HEK293 (cell line): ENCODE measurements at regions not wholly inside any gene's neighbourhood (a gene's known extent, or its start where the extent isn't known, plus 50 kb on each side); places are given as distances from the start of the nearest gene placed in this dataset.

Experiments
- CTCF ChIA-PET: fragments of 350-600 bp; formaldehyde crosslinking; extraction: SDS; loops from one replicate; lab custom pipeline; 2021; ENCODE audit warnings: antibody characterized with exemption; lab: Yijun Ruan, JAX
- POLR2A ChIA-PET: fragments of 300-600 bp; formaldehyde crosslinking; extraction: SDS; loops from one replicate; lab custom pipeline; 2020; ENCODE audit warnings: antibody characterized with exemption, inconsistent platforms; lab: Yijun Ruan, JAX
- H3K27ac ChIP-seq: fragments of 200-500 bp; sonication (Bioruptor generic); 2 replicates; pipeline ENCODE4 v1.5.1; 2014; ENCODE audit warnings: low read depth, low read length, control low read depth, inconsistent platforms; ENCODE audit errors: extremely low read depth
- H3K36me3 ChIP-seq, 2 experiments: fragments of 200-500 bp in 1 of 2; sonication (Bioruptor generic) in 1 of 2; 1 replicate in 1 of 2; 2 replicates in 1 of 2; pipeline ENCODE4 v1.5.1; 2014 to 2017; ENCODE audit warnings: inconsistent platforms in 2 of 2, low read length in 2 of 2; ENCODE audit not compliant: control insufficient read depth in 2 of 2, insufficient read depth in 1 of 2
- H3K4me1 ChIP-seq: fragments of 200-500 bp; sonication (Bioruptor generic); 2 replicates; pipeline ENCODE4 v1.5.1; 2014; ENCODE audit warnings: mild to moderate bottlenecking, low read length, inconsistent platforms; ENCODE audit not compliant: control insufficient read depth, insufficient read depth
- H3K4me3 ChIP-seq: 2 replicates; pipeline ENCODE4 v1.5.1; 2011; ENCODE audit warnings: low read depth, mild to moderate bottlenecking, control low read depth, low read length, moderate library complexity
- H3K9me3 ChIP-seq: fragments of 200-500 bp; sonication (Bioruptor generic); 2 replicates; pipeline ENCODE4 v1.5.1; 2014; ENCODE audit warnings: low read depth, low read length, inconsistent platforms; ENCODE audit not compliant: control insufficient read depth, insufficient read depth
- BCL6B ChIP-seq: fragments of 450-650 bp; formaldehyde crosslinking; IDR thresholded peaks from 2 replicates; pipeline ENCODE4 v1.5.1; 2017; ENCODE audit warnings: missing biosample characterization, missing genetic modification characterization
- GFI1B ChIP-seq: fragments of 450-650 bp; formaldehyde crosslinking; IDR thresholded peaks from 2 replicates; pipeline ENCODE4 v1.5.1; 2016; ENCODE audit warnings: missing biosample characterization, missing genetic modification characterization
- KLF9 ChIP-seq: fragments of 450-650 bp; formaldehyde crosslinking; IDR thresholded peaks from 2 replicates; pipeline ENCODE4 v1.5.1; 2016; ENCODE audit warnings: missing biosample characterization, missing genetic modification characterization, low read depth
- OVOL3 ChIP-seq: fragments of 450-650 bp; formaldehyde crosslinking; IDR thresholded peaks from 2 replicates; pipeline ENCODE4 v1.5.1; 2016; ENCODE audit warnings: missing biosample characterization, missing genetic modification characterization
- PATZ1 ChIP-seq: fragments of 450-650 bp; formaldehyde crosslinking; IDR thresholded peaks from 2 replicates; pipeline ENCODE4 v1.5.1; 2016; ENCODE audit warnings: missing biosample characterization, missing genetic modification characterization
- PRDM1 ChIP-seq: fragments of 450-650 bp; formaldehyde crosslinking; IDR thresholded peaks from 2 replicates; pipeline ENCODE4; 2016; ENCODE audit warnings: missing biosample characterization, missing genetic modification characterization
- TRIM28 ChIP-seq: IDR thresholded peaks from 2 replicates; pipeline ENCODE4 v1.6.1; 2011; ENCODE audit warnings: low read length, control low read depth, borderline replicate concordance
- WT1 ChIP-seq: fragments of 450-650 bp; formaldehyde crosslinking; IDR thresholded peaks from 2 replicates; pipeline ENCODE4 v1.5.1; 2016; ENCODE audit warnings: missing biosample characterization, missing genetic modification characterization
- ZBTB1 ChIP-seq: fragments of 450-650 bp; formaldehyde crosslinking; IDR thresholded peaks from 2 replicates; pipeline ENCODE4 v1.5.1; 2016; ENCODE audit warnings: missing biosample characterization, missing genetic modification characterization
- ZFP41 ChIP-seq: fragments of 450-650 bp; formaldehyde crosslinking; IDR thresholded peaks from 2 replicates; pipeline ENCODE4 v1.5.1; 2016; ENCODE audit warnings: missing biosample characterization, missing genetic modification characterization, borderline replicate concordance
- ZNF146 ChIP-seq: fragments of 450-650 bp; formaldehyde crosslinking; IDR thresholded peaks from 2 replicates; pipeline ENCODE4 v1.5.1; 2016; ENCODE audit warnings: missing biosample characterization, missing genetic modification characterization
- ZNF202 ChIP-seq: fragments of 450-650 bp; formaldehyde crosslinking; IDR thresholded peaks from 2 replicates; pipeline ENCODE4 v1.5.1; 2016; ENCODE audit warnings: missing biosample characterization, missing genetic modification characterization, borderline replicate concordance
- ZNF266 ChIP-seq: fragments of 450-650 bp; formaldehyde crosslinking; IDR thresholded peaks from 2 replicates; pipeline ENCODE4 v1.5.1; 2016; ENCODE audit warnings: missing biosample characterization, missing genetic modification characterization, low read depth
- ZNF311 ChIP-seq: fragments of 450-650 bp; formaldehyde crosslinking; IDR thresholded peaks from 2 replicates; pipeline ENCODE4 v1.5.1; 2017; ENCODE audit warnings: missing biosample characterization, missing genetic modification characterization, borderline replicate concordance
- ZNF324 ChIP-seq: fragments of 450-650 bp; formaldehyde crosslinking; IDR thresholded peaks from 2 replicates; pipeline ENCODE4 v1.5.1; 2016; ENCODE audit warnings: missing biosample characterization, missing genetic modification characterization
- ZNF37A ChIP-seq: fragments of 450-650 bp; IDR thresholded peaks from 2 replicates; pipeline ENCODE4 v1.5.1; 2018; ENCODE audit warnings: missing biosample characterization, missing genetic modification characterization
- ZNF510 ChIP-seq: fragments of 450-650 bp; formaldehyde crosslinking; IDR thresholded peaks from 2 replicates; pipeline ENCODE4 v1.5.1; 2018; ENCODE audit warnings: mild to moderate bottlenecking, missing genetic modification characterization, missing biosample characterization; ENCODE audit not compliant: insufficient replicate concordance
- ZNF530 ChIP-seq: fragments of 450-650 bp; formaldehyde crosslinking; IDR thresholded peaks from 2 replicates; pipeline ENCODE4 v1.5.1; 2016; ENCODE audit warnings: low read depth, missing biosample characterization, missing genetic modification characterization
- ZNF585B ChIP-seq: fragments of 450-650 bp; formaldehyde crosslinking; IDR thresholded peaks from 2 replicates; pipeline ENCODE4 v1.5.1; 2016; ENCODE audit warnings: missing biosample characterization, missing genetic modification characterization
- ZNF76 ChIP-seq: fragments of 450-650 bp; formaldehyde crosslinking; IDR thresholded peaks from 2 replicates; pipeline ENCODE4; 2016; ENCODE audit warnings: low read depth, missing biosample characterization, missing genetic modification characterization, borderline replicate concordance
- ZNF776 ChIP-seq: fragments of 450-650 bp; formaldehyde crosslinking; IDR thresholded peaks from 2 replicates; pipeline ENCODE4 v1.5.0; 2017; ENCODE audit warnings: missing biosample characterization, missing genetic modification characterization, borderline replicate concordance
- ZNF830 ChIP-seq: fragments of 450-650 bp; IDR thresholded peaks from 2 replicates; pipeline ENCODE4 v1.5.0; 2018; ENCODE audit warnings: missing biosample characterization, missing genetic modification characterization, low read depth, mild to moderate bottlenecking, moderate library complexity
- ZNF843 ChIP-seq: fragments of 450-650 bp; formaldehyde crosslinking; IDR thresholded peaks from 2 replicates; pipeline ENCODE4 v1.5.1; 2016; ENCODE audit warnings: missing biosample characterization, missing genetic modification characterization
- TF ChIP-seq, protein P1 (sequence below): sonication (generic); formaldehyde crosslinking; IDR thresholded peaks from 2 replicates; pipeline ENCODE4 v1.8.1; 2022; ENCODE audit warnings: mild to moderate bottlenecking, moderate library complexity, missing genetic modification reagents
- TF ChIP-seq, protein P2 (sequence below): fragments of 450-650 bp; formaldehyde crosslinking; IDR thresholded peaks from 2 replicates; pipeline ENCODE4 v1.5.1; 2016; ENCODE audit warnings: missing biosample characterization, missing genetic modification characterization

DNA sequence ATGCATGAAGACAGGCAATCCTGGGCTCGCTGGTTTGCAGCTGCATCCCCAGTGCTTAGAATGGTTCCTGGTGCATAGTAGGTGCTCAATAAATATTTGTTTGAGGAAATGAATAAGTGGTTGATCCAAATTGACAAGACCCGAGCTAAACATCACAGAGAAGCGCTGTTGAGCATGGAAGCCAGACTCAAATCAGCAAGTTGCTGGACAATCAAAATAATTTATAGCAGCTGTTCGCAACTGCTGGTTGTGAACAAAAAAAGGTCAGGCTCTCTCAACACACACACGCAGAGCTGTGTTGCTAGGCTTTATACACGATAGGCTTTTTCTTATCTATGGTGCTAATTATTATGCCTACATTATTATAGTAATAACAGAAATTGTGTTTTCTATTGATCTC lies 190.2 kb downstream of the TBX5 start:
- Histone ChIP-seq H3K4me1 (no peaks in the 10 kb centered on the region), H3K4me3 (no peak overlapping the region), H3K27ac (no peak overlapping the region), H3K9me3 (no peaks in the 10 kb centered on the region), H3K36me3 (no peaks in the 10 kb centered on the region)
- POLR2A ChIA-PET = no interaction called here
- TF ChIP-seq ZNF830 (tag by site-specific recombination) (no peak), ZNF146 (no peak), ZBTB1 (tag by site-specific recombination) (no peak), TRIM28 (no peak), PATZ1 (tag by site-specific recombination) (no peak), KLF9 (tag by site-specific recombination) (no peak)
- TF ChIP-seq, protein P1, sequence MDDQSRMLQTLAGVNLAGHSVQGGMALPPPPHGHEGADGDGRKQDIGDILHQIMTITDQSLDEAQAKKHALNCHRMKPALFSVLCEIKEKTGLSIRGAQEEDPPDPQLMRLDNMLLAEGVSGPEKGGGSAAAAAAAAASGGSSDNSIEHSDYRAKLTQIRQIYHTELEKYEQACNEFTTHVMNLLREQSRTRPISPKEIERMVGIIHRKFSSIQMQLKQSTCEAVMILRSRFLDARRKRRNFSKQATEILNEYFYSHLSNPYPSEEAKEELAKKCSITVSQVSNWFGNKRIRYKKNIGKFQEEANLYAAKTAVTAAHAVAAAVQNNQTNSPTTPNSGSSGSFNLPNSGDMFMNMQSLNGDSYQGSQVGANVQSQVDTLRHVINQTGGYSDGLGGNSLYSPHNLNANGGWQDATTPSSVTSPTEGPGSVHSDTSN (CRISPR knock-in tag) = no peak
- CTCF ChIA-PET = interaction anchor here (1.2 kb wide), 1 partner anchor 9 kb away, joined by 3 read pairs; no protein-coding TSS in a partner anchor

GRCh38 chr12:114213055-114213581 lies 192.8 kb downstream of the TBX5 start:
- TF ChIP-seq ZFP41 (tag by site-specific recombination) (no peak), ZNF510 (tag by site-specific recombination) (no peak), BCL6B (no peak), GFI1B (tag by site-specific recombination) (no peak), WT1 (tag by site-specific recombination) (no peak), ZNF324 (no peak), ZNF585B (tag by site-specific recombination) (no peak), ZNF202 (no peak), ZNF37A (tag by site-specific recombination) (no peak), ZNF311 (tag by site-specific recombination) (no peak), ZNF266 (tag by site-specific recombination) (no peak), ZNF776 (tag by site-specific recombination) (no peak), ZNF843 (no peak), ZNF530 (tag by site-specific recombination) (no peak), ZNF76 (tag by site-specific recombination) (no peak), PRDM1 (tag by site-specific recombination) (no peak), OVOL3 (tag by site-specific recombination) (no peak)
- TF ChIP-seq, protein P1 (CRISPR knock-in tag) = no peak
- TF ChIP-seq, protein P2, sequence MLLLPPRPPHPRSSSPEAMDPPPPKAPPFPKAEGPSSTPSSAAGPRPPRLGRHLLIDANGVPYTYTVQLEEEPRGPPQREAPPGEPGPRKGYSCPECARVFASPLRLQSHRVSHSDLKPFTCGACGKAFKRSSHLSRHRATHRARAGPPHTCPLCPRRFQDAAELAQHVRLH = no peak
- Histone ChIP-seq H3K36me3 (no peaks in the 10 kb centered on the region), H3K4me3 (no peak overlapping the region), H3K9me3 (no peaks in the 10 kb centered on the region), H3K27ac (no peak overlapping the region), H3K4me1 (no peaks in the 10 kb centered on the region)
- CTCF ChIA-PET = no interaction called here
- POLR2A ChIA-PET = no interaction called here
